GM19351 (cell line): ENCODE measurements at regions not wholly inside any gene's neighbourhood (a gene's known extent, or its start where the extent isn't known, plus 50 kb on each side); places are given as distances from the start of the nearest gene placed in this dataset.
"Not testable (repeated sequence)": the region's sequence is repeated elsewhere in the genome, so short reads cannot be mapped to it uniquely, and the experiment has no call there.

Experiments used
- ATAC-seq: cut with Tn5 transposase; IDR thresholded peaks from one replicate; pipeline ENCODE4 v1.9.1; 2021; ENCODE audit warnings: mild to moderate bottlenecking, moderate library complexity; ENCODE audit not compliant: unreplicated experiment

GRCh38 chr4:123535037-123535748, 138.6 kb downstream of the SPRY1 start:
- ATAC-seq = no peak

DNA sequence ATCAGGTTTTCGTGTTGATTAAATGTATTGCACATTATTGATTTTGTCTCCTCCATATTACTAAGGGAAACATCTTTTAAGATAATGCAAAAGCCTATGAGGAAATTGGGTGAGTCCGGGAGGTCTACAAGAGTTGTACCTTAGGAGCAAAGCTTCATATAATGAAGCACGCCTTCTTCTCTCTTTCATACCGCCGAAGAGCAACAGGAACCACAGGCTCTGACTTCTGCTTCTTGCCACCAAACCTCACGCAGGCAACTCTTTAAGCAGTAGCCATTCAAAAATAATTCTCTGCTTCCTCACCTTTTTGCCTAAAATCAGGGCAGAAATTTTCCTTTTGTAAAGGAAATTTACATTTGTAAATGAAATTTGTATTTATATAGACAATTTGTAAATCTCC, 139.6 kb downstream of the SPRY1 start:
- peak; percentile 45 for ATAC-seq

DNA sequence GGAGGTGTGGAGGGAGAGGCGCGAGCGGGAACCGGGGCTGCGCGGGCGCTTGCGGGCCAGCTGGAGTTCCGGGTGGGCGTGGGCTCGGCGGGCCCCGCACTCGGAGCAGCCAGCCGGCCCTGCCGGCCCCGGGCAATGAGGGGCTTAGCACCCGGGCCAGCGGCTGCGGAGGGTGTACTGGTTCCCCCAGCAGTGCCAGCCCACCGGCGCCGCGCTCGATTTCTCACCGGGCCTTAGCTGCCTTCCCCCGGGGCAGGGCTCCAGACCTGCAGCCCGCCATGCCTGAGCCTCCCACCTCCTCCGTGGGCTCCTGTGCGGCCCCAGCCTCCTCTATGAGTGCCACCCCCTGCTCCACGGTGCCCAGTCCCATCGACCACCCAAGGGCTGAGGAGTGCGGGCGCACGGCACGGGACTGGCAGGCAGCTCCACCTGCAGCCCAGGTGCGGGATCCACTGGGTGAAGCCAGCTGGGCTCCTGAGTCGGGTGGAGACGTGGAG, 141.4 kb downstream of the SPRY1 start:
- ATAC-seq = not testable (repeated sequence)

DNA sequence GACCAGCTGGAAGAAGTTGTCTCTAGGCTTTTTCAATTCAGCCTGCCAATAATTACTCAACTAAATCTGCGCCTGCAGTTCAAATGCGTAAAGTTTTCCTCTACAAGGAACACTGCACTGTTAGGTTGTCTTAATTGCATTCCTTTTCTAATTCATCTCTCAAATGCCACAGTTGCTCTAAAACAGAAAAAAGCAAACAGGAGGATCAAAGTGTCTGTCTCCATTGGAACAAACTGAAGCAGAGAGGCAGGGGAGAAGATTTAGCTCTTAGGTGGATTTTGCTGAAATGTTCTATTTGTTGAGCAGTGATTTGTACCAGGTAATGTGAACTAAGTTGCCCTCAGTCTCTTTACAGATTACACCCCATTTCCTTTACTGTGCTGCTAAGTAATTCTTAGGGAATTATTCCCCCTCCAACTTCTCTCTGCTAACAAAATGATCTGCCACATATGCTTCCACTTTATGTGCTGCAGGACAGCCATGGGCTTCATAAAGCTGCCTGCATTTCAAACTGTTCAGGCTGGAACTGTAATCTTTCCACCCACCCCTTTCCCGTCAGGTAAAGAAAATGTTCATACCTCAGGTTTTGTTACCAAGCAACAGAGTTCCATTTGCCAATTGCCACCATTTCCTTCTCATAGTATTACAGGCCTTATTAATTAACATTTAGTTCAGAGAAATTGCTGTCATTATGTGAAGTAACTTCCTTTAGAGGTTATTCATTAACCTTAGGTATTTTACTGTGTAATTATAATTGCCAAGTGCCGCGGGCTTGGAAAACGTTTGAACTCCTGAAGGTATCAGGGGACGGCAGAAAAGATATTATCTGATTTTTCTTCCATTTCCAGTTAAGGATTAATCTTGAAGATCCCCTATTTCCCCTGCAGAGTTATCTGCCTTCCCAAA, 149.3 kb downstream of the SPRY1 start:
- ATAC-seq = no peak

DNA sequence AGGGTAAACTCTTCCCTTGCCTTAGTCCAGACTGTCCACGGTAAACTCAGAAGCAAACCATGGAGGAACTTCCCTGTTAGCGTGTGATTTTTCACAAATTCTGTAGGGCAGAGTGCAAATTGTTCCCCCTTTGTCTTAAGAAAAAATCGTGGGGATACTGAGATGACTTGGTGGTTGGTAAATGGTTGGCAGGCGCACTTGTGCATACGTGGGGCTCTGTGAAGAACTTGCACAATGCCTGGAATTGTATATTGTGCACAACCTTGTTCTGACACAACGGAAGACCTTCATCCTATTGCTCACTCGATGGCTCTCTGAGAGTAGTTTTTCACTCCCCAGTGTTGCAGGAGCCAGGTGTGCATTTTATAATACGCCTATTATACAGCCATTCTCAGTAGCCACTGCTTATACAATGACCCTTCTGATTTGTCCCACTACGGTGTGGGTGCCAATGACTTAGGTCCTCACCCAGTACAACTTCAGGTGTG, 150.0 kb downstream of the SPRY1 start:
- no peak for ATAC-seq

DNA sequence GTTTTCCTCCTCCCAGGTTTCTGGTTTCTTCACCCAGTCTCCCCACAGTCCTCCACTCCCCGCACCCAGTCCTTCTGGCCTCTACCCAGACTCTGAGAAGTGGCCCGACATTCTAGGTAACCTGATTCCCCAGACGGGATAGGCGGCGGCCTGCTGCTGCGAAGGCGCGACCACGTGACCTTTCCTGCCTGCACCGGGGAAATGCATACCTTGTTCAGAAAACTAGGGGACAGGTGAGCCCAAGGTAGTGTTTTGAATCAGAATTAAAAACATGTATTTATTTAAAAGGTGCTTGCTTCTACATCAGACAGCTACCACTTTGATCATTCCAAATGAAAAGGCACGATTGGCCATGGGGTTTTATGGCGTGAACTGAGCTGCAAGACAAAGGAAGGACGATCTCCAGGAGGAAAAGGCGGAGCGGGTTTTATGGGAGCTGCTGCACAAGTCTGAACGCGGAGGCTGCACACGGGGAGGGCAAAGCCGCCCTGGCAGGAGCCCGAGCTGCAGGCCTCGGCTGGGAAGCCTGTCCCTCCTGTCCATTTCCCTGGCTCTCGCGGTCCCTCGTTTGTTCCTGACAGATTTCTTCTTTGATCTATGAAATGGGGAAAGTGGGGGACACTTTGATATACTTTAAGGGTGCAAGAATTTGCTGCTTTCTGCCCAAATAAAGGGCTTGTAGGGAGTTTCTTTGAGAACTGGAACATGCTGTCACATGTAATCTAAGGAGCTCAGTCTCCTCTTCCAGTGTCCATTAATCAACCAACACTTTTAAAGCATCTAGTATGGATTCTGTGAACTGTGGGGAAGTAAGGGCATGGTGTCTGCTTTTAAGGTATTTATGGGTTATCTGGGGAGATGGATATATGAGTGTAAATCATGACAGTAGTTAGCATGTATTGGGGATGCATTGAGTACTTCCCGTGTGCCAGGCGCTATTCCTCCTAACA, 150.9 kb downstream of the SPRY1 start:
- ATAC-seq = no peak

DNA sequence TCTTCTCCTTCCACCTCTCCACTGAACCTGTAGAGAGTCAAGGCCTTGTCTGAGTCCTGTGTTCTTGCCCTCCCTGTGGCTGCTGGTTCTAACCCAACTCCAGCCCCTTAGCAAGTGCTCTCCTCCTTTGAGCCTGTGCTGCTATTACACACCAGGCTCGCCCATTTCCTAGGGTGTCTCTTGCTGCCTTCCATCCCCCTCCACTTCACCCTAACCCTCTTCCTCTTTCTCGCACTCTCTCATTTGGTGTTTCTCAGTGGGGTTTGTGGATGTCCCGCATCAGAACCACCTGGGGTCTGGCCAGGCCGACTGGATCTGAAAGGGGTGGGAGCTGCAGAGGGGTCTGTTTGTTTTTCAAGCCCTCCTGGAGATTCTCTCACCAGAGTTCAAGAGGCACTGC, 156.7 kb downstream of the SPRY1 start:
- ATAC-seq = no peak

DNA sequence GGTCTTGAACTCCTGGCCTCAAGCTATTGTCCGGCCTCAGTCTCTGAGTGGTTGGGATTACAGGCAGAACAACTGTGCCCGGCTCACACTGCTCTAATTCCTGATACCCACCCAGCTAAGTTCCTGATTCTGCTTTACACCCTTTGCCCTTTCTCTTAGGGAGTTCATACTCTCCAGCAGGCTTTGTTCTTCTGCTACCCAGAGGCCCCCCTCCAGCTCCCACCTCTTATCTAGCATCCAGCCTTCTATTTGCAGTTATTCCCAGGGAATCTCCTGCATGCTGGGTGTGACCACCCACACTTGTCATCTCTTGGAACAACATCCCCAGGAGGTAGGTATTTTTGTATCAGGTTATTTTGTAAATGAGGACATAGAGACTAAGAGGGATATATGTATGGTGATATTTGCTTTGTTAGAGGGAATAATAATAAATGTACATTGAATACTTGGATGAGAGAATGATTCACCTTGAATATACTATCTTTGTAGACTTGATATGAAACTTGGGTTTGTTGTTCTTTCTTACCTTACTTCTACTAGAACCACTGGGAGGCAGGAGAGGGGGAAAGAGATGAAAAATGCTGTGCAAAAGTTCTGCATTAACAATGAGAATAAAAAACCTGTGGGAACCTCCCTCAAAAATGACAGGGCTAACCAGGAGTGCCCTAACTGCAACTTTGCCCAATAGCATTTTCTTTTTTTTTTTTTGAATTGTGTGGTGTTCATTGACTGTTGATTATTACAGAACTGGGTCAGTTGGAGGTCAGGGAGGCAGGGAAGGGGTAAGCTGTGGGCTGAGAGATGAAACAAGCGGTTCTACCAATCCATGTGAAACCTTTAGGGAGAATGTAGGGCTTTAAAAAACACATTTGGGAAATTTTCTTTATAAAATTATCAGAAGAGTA, 157.4 kb downstream of the SPRY1 start:
- no peak for ATAC-seq

GRCh38 chr4:123554801-123555232, 158.2 kb downstream of the SPRY1 start:
- ATAC-seq = no peak

DNA sequence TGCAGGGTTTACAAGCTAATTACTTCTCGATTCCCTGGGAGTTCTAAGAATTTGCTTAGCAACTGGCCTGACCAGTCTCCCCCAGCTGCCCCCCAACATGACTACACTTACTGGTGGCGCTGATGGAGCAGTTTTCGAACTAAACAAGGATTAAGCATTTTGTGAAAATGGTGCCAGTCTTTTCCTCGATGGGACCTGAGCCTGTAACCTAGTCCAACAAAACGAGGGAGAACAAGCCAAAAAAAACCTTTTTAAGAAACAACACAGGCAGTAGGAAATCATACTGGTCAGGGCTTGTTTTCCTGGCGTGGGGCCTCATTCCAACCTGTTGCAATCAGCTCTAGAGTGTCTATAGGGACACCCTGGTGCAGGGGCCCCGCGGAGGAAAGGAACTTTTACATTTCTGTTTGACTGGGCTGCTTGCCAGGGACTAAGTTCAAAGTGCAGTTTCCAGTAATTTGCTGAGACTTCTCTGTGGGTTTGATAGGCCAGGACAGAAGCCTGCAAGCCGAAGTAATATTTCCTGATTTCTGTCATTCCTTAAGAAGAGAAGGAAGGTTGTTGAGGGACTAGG, 158.7 kb downstream of the SPRY1 start:
- ATAC-seq = no peak

DNA sequence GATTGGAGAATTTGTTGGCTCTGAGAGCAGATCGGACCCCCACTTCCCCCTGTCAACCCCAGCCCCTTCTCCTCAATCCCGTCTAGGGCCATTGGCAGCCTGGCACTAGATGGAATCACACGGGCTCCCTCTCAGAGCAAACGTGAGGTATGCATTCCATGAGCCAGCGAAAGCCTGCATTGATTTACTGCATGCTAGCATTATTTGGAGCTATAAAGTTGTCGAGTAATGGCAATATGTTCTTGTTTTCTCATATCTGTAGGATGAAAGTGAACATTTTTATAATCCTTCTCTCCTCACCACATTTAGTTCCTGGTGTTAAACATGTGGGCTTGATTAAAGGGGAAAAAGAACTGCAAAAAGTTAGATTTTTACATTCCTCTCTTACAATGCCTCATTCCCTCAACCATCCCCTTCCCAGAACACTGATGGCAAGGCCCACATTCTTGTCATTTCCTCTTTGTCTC, 159.2 kb downstream of the SPRY1 start:
- no peak for ATAC-seq

DNA sequence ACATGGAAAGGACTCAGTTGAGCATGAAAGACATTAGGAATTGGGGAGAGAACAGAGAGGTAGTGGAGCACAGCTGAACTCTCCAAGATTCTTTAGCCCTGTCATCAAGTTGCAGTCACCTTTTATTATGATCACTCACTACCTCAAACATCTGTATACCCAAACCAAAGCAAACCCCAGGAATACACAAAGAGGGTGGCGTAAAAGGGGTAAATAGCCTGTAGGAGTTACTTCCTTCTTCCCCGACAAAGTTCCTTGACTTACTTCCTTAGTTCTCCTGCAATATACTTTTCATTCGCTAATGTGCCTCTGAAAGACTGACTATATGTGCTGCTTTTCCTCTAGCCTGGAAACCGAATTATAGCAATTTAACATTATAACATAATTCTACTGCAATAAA, 159.9 kb downstream of the SPRY1 start:
- no peak for ATAC-seq

GRCh38 chr4:123557857-123558536, 161.4 kb downstream of the SPRY1 start:
- ATAC-seq = no peak

- no peak for ATAC-seq
Observed at GRCh38 chr4:123558865-123559264, 162.3 kb downstream of the SPRY1 start.

DNA sequence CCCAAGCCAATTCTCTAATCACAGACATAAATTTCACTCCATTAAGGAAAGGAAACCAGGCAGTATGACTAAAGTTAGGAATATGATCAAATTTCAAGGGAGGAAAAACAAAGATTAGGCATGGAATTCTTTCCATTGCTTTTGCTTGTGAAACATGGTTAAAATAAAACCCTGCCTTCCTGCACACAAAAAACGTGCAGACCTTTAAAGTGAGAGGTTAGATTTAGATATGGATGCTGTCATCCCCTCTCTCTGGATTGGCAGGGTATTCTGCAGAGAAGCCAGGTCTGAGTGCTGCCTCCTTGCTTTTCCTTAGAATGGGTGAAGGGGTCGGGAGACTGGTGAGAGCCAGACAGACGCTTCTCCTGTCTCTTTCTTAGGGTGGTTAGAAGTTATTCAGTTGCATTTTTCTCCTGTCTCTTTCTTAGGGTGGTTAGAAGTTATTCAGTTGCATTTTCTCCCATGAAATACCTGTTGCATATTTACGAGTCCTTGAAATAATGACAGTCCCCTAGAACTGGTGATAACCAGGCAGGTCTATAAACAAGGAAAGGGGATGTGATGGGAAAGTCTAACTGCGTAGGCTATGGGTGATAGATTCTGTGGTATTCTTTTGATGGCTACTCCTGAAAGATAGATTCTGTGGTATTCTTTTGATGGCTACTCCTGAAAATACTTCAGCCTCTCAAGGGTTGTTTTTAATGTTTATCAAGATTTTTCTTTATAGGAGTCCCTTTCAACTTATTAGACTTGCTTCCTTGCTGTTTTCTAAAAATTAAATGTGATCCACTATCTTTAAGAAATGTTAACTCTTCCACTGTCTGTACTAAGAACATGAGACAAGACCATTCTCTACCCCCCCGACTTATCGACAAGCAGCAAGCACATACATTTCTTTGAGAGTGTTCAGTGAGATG, 163.6 kb downstream of the SPRY1 start:
- ATAC-seq = no peak

- no peak for ATAC-seq
Observed at GRCh38 chr4:123561525-123561924, 164.9 kb downstream of the SPRY1 start.

GRCh38 chr4:123562994-123563750, 166.6 kb downstream of the SPRY1 start:
- ATAC-seq = no peak
